B cell (primary cell): ENCODE measurements at regions not wholly inside any gene's neighbourhood (a gene's known extent, or its start where the extent isn't known, plus 50 kb on each side); places are given as distances from the start of the nearest gene placed in this dataset.

ENCODE experiments used
- ATAC-seq: fragments of 200-7000 bp; cut with Tn5 transposase; one replicate; pipeline ENCODE4 v1.10.0; 2021; ENCODE audit warnings: low read depth, mild to moderate bottlenecking, moderate number of reproducible peaks, moderate library complexity
- CTCF ChIA-PET: fragments of 350-600 bp; sonication (Branson Sonifier 250); formaldehyde crosslinking; loops from one replicate; lab custom pipeline; 2021; ENCODE audit warnings: antibody characterized with exemption, inconsistent platforms; lab: Charles Lee
- POLR2A ChIA-PET: fragments of 350-600 bp; sonication (Branson Sonifier 250); formaldehyde crosslinking; loops from one replicate; lab custom pipeline; 2021; ENCODE audit warnings: antibody characterized with exemption; lab: Charles Lee
- DNase-seq: peaks from one replicate; pipeline ENCODE4 v3.0.0; 2013
- H2AFZ ChIP-seq: 2 replicates; pipeline ENCODE4 v1.6.1; 2012; ENCODE audit warnings: mild to moderate bottlenecking, low read depth, low read length; ENCODE audit not compliant: insufficient read depth, poor library complexity, severe bottlenecking
- H3K27ac ChIP-seq, 2 donors: 1 replicate in 1 of 2; 2 replicates in 1 of 2; pipeline ENCODE4 v1.5.1; 2012 to 2013; ENCODE audit warnings: low read length in 2 of 2, mild to moderate bottlenecking in 2 of 2, moderate library complexity in 1 of 2
- H3K27me3 ChIP-seq, 4 experiments: fragments of 200-600 bp in 1 of 4; sonication (generic) in 1 of 4; replicated peaks in 1 of 4; 1 replicate in 2 of 4; 2 replicates in 2 of 4; pipeline versions ENCODE4 v1.6.1 to v1.7.0; 2013 to 2016; ENCODE audit warnings: low read length in 3 of 4, mild to moderate bottlenecking in 2 of 4, mixed read lengths in 1 of 4, moderate library complexity in 1 of 4; ENCODE audit not compliant: insufficient read depth in 4 of 4, control insufficient read depth in 3 of 4; ENCODE audit errors: control extremely low read depth in 1 of 4
- H3K36me3 ChIP-seq, 2 experiments: replicated peaks in 1 of 2; 1 replicate in 1 of 2; 2 replicates in 1 of 2; pipeline versions ENCODE4 v1.6.1 to v1.7.1; 2013; ENCODE audit warnings: low read length in 1 of 2; ENCODE audit not compliant: insufficient read depth in 2 of 2, control insufficient read depth in 1 of 2; ENCODE audit errors: control extremely low read depth in 1 of 2, extremely low read depth in 1 of 2
- H3K4me1 ChIP-seq, 2 donors: fragments of 200-600 bp in 1 of 2; sonication (generic) in 1 of 2; 1 replicate in 1 of 2; 2 replicates in 1 of 2; pipeline versions ENCODE4 v1.5.1 to v1.6.1; 2013 to 2017; ENCODE audit warnings: low read length in 2 of 2; ENCODE audit not compliant: control insufficient read depth in 2 of 2, insufficient read depth in 2 of 2
- H3K4me2 ChIP-seq: replicated peaks from 2 replicates; pipeline ENCODE3; 2012; ENCODE audit warnings: mild to moderate bottlenecking, low read depth, low read length; ENCODE audit not compliant: poor library complexity, severe bottlenecking
- H3K4me3 ChIP-seq, 5 experiments: fragments of 200-600 bp in 1 of 5; sonication (generic) in 1 of 5; 1 replicate in 3 of 5; 2 replicates in 2 of 5; pipeline versions ENCODE4 v1.5.1 to v1.7.0; 2011 to 2016; ENCODE audit warnings: low read length in 4 of 5, mild to moderate bottlenecking in 4 of 5, low read depth in 2 of 5, control low read depth in 1 of 5, moderate library complexity in 1 of 5; ENCODE audit not compliant: insufficient read depth in 1 of 5; ENCODE audit errors: control extremely low read depth in 1 of 5, extremely low read depth in 1 of 5
- H3K79me2 ChIP-seq: fragments of 200-600 bp; sonication (generic); one replicate; pipeline ENCODE4 v1.6.0; 2016; ENCODE audit warnings: low read length; ENCODE audit not compliant: control insufficient read depth, insufficient read depth
- H3K9ac ChIP-seq: fragments of 200-600 bp; sonication (generic); 2 replicates; pipeline ENCODE4 v1.6.1; 2017; ENCODE audit warnings: mild to moderate bottlenecking, low read length, moderate library complexity
- H3K9me3 ChIP-seq, 3 donors: one replicate each; pipeline versions ENCODE4 v1.6.1 to v1.7.1; 2013; ENCODE audit warnings: low read length in 2 of 3; ENCODE audit not compliant: control insufficient read depth in 2 of 3, insufficient read depth in 1 of 3; ENCODE audit errors: control extremely low read depth in 1 of 3
- H4K20me1 ChIP-seq: 2 replicates; pipeline ENCODE4 v1.6.0; 2012; ENCODE audit warnings: mild to moderate bottlenecking, low read length; ENCODE audit not compliant: insufficient read depth, control insufficient read depth, poor library complexity, severe bottlenecking
- H3K27ac Mint-ChIP-seq: one replicate; pipeline ENCODE4 v1.8.0; 2021; ENCODE audit warnings: mixed read lengths
- H3K27me3 Mint-ChIP-seq: one replicate; pipeline ENCODE4 v1.8.0; 2021; ENCODE audit warnings: mixed read lengths
- H3K4me1 Mint-ChIP-seq: one replicate; pipeline ENCODE4 v1.8.0; 2021; ENCODE audit warnings: mixed read lengths
- H3K4me3 Mint-ChIP-seq: one replicate; pipeline ENCODE4 v1.8.0; 2021; ENCODE audit warnings: mixed read lengths
- H3K9me3 Mint-ChIP-seq: one replicate; pipeline ENCODE4 v1.8.0; 2022; ENCODE audit warnings: mixed read lengths; ENCODE audit not compliant: insufficient read depth
- EZH2 ChIP-seq: IDR thresholded peaks from 2 replicates; pipeline ENCODE4 v1.6.1; 2012; ENCODE audit warnings: borderline replicate concordance, low read depth, mild to moderate bottlenecking, moderate library complexity, low read length; ENCODE audit not compliant: insufficient read depth, poor library complexity, severe bottlenecking
- WGBS: methylation state at CpG from one replicate; pipeline ENCODE4 v1.1.5; 2013; ENCODE audit warnings: missing lambda C conversion rate; ENCODE audit not compliant: insufficient coverage; 5-methylcytosine and 5-hydroxymethylcytosine counted together
- intact Hi-C: fragments of 100-400 bp; cut with micrococcal nuclease; formaldehyde crosslinking; loops from one replicate; pipeline ENCODE4 v1.10.0; 2022
- TF ChIP-seq, protein P1 (sequence below): fragments of 200-600 bp; IDR thresholded peaks from one replicate; pipeline ENCODE4 v1.8.0; 2022; ENCODE audit warnings: antibody characterized with exemption, mild to moderate bottlenecking

DNA sequence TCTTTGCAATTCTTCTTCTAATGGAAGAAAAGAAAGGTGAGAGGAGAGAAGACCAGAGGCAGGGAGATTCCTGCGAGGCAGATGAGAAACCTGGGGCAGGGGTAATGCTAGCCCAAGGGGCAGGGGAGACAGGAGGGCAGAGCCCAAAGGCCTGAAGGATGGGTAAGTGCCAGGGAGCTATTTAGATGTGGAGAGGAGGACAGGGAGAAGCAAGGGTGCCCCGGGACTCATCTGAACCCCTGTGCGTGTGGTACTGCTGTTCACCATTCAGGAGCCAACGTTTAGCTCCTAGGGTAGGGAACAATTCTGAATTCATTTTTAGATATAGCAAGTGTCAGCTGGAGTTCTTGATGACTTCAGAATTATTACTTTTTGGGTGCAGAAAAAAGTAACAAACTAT is 122.7 kb upstream of the ALDH1B1 start:
- no peak overlapping the region for H3K4me2 ChIP-seq
- no peak overlapping the region for H3K4me3 Mint-ChIP-seq

DNA sequence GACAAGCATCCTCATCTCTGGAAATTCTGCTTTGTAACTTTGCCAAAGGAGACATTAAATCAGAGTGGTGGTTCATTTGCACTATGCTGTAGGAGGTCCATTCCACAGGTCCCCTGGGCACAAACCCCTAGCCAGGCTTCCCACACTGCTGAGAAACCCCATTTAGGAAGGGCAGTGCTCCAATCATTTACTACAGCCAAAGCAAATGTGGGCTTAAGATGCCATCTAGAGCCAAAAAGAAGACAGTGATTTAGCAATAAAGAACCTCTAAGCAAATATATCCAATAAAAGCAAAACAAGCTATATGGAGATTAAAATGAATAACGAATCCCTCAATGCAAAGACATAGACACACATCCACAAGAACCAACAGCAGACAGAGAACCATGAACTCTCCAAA is 129.0 kb upstream of the ALDH1B1 start:
- ChIA-PET POLR2A (interaction anchor here (0.7 kb wide), 1 partner anchor 56 kb away, joined by 3 read pairs; no protein-coding TSS in a partner anchor), CTCF (no interaction called here)
- no peak overlapping the region for H3K27ac Mint-ChIP-seq
- intact Hi-C loops = no loop called here
- Histone ChIP-seq H3K79me2 (no peaks in the 10 kb centered on the region), H3K27me3 (no peaks in the 10 kb centered on the region), H3K4me3 (no peak overlapping the region), H3K36me3 (no peaks in the 10 kb centered on the region), H3K4me1 (no peaks in the 10 kb centered on the region), H3K4me2 (no peak overlapping the region), H3K9ac (no peak overlapping the region), H4K20me1 (no peaks in the 10 kb centered on the region), H3K9me3 (peaks cover 0 to 15% (median 4%) of the 10 kb centered on the region in 3 donors), H2AFZ (no peak overlapping the region), H3K27ac (no peak overlapping the region)
- no peak overlapping the region for H3K4me3 Mint-ChIP-seq
- H3K9me3 Mint-ChIP-seq = peaks cover 23% of the 10 kb centered on the region
- TF ChIP-seq, protein P1, sequence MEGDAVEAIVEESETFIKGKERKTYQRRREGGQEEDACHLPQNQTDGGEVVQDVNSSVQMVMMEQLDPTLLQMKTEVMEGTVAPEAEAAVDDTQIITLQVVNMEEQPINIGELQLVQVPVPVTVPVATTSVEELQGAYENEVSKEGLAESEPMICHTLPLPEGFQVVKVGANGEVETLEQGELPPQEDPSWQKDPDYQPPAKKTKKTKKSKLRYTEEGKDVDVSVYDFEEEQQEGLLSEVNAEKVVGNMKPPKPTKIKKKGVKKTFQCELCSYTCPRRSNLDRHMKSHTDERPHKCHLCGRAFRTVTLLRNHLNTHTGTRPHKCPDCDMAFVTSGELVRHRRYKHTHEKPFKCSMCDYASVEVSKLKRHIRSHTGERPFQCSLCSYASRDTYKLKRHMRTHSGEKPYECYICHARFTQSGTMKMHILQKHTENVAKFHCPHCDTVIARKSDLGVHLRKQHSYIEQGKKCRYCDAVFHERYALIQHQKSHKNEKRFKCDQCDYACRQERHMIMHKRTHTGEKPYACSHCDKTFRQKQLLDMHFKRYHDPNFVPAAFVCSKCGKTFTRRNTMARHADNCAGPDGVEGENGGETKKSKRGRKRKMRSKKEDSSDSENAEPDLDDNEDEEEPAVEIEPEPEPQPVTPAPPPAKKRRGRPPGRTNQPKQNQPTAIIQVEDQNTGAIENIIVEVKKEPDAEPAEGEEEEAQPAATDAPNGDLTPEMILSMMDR = no peak
- TF ChIP-seq EZH2 = no peak
- no peak for DNase-seq
- no peaks in the 10 kb centered on the region for H3K4me1 Mint-ChIP-seq
- peaks cover 29% of the 10 kb centered on the region for H3K27me3 Mint-ChIP-seq
- no CpG with 5 or more reads among the region's 1 CpG for WGBS
- ATAC-seq = no peak

More for the DNA sequence above, 122.7 kb upstream of the ALDH1B1 start:
- H3K4me3 ChIP-seq = no peak overlapping the region
- ATAC-seq (no peak), DNase-seq (no peak)
- no peaks in the 10 kb centered on the region for H3K4me1 ChIP-seq
- no peaks in the 10 kb centered on the region for H3K36me3 ChIP-seq
- WGBS = 82% methylated on average over 2 of the region's 4 CpGs
- ChIA-PET POLR2A (no interaction called here), CTCF (no interaction called here)
- H3K9ac ChIP-seq = no peak overlapping the region
- no peaks in the 10 kb centered on the region for H3K79me2 ChIP-seq
- H3K9me3 ChIP-seq = peaks cover 0 to 12% (median 11%) of the 10 kb centered on the region in 3 donors
- H2AFZ ChIP-seq = no peak overlapping the region
- no peak for TF ChIP-seq EZH2
- TF ChIP-seq, protein P1 = no peak
- H3K4me1 Mint-ChIP-seq = no peaks in the 10 kb centered on the region
- peaks cover 0 to 4% (median 0%) of the 10 kb centered on the region in 4 experiments for H3K27me3 ChIP-seq
- intact Hi-C loops = no loop called here
- peaks cover 9% of the 10 kb centered on the region for H3K27me3 Mint-ChIP-seq
- H3K27ac ChIP-seq = no peak overlapping the region
- no peak overlapping the region for H3K27ac Mint-ChIP-seq
- H3K9me3 Mint-ChIP-seq = peaks cover 11% of the 10 kb centered on the region
- H4K20me1 ChIP-seq = no peaks in the 10 kb centered on the region
